ENCODE measurements at regions not wholly inside any gene's neighbourhood (a gene's known extent, or its start where the extent isn't known, plus 50 kb on each side); places are given as distances from the start of the nearest gene placed in this dataset.

DNA sequence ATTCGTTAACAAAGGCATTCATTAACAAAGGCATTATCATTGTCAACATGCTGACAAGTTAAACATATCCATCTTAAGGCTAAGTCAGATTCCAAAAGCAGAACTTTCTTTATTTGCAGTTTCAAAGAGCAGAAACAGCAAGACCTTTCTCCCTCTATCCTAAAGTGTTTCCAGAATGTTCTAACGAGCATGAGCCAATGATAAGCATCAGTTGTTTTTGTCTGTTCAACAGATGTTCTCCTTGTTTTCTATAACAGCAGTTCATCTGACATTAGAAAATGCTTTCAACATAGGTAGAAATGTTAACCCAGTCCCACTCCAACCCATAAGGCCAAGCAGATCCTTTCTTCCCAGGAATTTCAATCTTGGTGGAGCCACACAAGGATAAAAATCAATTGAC is 77.6 kb upstream of the POMGNT2 start:
- no peak for DNase-seq (ENCODE audit: low spot score)
- no peak for ATAC-seq

DNA sequence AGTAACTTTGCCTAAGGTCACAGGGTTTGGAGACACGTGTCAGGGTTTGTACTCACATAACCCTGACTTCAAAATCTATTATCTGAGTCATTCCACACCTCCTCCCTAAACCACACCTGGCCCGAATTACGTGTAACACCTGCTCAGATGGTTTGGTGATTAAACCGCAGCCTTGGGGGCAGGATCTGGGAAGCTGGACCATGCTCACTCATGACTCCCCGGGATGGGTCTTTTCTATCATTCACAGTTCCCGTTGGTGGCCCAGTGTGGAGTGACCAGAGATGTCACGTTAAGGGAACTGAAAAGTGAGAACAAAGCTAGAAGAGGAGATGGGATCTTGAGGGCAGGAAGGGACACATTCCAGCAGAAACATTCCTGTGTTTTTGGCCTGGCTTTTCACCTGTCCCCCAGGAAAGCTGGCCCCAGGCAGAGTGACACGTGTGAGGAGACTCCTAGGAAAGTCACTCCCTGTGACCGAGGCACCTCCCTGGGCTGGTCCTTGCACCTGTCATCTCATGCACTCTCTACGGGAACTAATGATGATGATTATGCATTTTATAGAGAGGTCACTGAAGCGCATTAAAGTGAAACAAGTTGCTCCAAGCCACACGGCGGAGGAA is 75.4 kb upstream of the POMGNT2 start:
- no peak for DNase-seq (ENCODE audit: low spot score)
- ATAC-seq = peak; percentile 6

DNA sequence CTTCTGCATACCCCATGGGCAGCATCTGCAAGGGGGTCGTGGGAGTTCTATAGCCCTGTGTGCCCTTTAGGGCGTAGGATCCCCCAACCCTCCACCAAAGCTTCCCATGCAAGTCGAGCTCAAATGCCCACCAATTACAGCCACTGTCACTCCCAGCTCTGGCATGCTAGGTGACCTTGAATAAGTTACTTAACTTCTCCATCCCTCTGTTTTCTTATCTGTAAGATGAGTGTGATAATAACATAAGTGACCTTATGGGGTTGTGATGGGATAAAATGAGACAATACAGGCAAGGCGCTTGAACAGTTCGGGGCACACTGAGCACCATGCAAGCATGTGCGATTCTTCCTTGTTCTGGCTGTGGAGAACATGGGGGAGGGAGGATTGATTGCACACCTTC is 74.8 kb upstream of the POMGNT2 start:
- DNase-seq (ENCODE audit: low spot score) (no peak), ATAC-seq (no peak)

DNA sequence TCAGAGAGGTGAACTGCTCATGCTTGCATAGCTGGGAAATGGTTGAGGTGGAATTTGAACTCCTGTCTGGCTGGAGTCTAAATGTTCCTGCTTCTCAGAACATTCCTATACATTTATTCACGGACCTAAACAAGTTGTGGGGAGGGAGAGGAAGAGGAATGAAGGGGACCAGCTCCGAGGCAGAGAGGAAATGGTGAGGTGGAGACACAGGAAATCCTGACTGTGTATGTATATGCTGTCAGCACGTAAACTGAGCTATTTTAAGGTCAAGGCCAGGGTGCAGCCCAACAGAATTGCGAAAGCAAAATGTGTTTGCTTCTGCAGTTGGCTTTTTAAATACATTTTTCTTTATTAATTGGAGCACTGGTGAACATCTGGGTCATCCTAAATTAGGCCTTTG is 74.1 kb upstream of the POMGNT2 start:
- DNase-seq (ENCODE audit: low spot score) = no peak
- ATAC-seq = peak; percentile 21

DNA sequence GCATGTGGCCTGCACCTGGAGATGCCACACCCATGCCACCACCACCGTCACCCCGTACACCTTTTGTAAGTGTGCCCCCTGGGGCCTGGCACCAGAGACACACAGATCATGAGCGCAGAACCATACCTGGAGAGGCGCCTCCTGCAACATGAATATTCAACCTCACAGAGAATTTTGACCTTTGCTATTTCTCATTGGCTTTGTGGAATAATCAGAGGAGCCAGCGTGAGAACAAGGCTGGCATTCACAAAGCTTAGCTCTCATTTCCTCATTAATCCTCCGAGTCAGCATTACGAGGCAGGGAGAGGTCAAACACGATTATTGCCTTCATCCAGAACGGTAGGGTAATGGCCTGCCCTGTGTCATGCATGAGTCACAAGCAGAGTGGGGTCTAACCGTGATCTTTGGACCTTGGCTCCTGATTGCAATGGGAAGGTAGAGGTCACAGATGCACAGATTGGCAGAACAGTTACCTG is 73.0 kb upstream of the POMGNT2 start:
- DNase-seq (ENCODE audit: low spot score) = peak; percentile 91
- peak; percentile 79 for ATAC-seq

DNA sequence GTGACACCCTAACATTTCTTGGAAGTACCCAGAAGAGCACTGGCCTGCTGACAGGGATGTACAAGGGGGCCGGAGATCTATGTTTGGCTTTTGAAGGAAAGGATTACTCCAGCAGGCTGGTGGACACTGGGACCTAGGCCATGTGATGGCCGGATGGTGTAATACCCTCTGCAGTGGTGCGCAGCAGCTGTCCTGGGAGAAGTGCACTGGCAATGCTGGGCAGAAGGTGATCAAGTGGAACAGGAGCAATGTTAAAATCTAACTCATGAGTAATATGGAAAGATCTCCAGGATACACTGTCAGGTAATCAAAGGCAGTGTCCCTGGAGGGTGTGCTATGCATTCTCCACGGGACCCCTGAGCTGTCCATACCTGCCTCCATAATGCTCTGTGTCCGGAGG is 71.2 kb upstream of the POMGNT2 start:
- DNase-seq (ENCODE audit: low spot score) (peak; percentile 78), ATAC-seq (peak; percentile 71)

DNA sequence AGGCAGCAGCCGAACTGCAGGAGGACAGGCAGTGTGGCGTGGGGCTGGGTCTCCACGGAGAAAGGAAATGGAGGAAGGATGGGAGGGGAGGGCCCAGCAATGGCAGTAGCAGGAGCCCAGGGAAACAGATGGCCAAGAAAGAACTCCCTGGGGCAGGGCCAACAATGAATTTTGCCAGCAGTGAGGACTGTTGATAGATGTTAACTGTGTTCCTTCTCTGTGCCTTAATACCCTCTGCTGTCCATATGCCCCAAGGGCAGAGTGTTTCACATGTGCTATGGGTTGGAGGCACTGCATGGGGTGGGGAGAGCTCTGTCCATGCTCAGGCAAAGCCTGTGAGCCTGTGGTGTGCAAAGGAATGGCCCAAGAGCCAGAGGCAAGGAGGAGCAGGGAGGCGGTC is 70.8 kb upstream of the POMGNT2 start:
- no peak for DNase-seq (ENCODE audit: low spot score)
- ATAC-seq = peak; percentile 2

DNA sequence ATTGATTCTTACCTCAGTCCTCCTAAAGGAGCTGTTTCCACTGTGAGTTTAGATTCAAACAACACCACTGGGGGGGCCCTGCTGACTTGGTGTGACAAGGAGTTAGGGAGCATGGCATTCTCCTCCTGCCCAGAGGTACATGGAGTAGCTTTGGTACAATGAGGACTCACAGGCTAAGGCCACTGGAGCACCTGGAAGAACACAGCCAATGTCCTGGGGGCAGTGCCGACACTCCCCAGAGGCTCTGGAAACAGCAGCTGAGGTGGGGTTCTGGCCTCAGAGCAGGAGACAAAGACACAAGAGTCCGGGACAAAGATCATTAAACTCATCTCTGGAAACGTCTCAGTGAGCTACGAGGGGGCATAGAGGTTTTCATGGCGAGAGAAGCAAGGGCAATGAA is 69.7 kb upstream of the POMGNT2 start:
- DNase-seq (ENCODE audit: low spot score) (no peak), ATAC-seq (no peak)

DNA sequence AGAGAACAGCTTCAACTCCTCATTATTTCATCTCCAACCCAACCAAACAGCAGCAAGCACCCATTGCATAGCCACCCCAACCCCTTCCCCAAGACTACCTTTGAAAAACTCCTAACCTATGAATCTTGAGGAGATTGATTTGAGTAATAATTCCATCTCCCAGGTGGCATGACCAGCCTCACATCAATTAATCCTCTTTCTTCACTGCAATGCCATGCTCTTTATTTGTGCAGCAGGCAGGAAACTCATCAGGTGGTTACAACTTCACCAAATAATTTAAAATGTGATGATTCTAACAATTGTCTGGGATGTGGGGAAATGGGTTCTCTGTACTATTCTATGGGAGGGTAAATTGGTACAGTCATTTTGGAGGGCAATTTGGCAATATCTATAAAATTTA is 68.1 kb upstream of the POMGNT2 start:
- no peak for ATAC-seq
- no peak for DNase-seq (ENCODE audit: low spot score)

DNA sequence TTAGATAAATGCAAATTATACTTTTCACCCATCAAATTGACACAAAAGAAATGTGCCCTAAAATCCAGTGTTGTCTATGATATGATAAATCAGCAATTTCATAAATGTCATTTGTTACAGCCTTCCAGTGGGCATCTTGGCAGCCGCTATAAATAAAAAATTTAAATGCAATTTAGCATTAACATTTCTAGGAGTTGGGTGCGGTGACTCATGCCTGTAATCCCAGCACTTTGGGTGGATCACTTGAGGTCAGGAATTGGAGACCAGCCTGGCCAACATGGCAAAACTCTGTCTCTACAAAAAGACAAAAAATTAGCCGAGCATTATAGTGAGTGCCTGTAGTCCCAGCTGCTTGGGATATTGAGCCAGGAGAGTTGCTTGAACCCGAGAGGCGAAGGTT is 65.9 kb upstream of the POMGNT2 start:
- no peak for DNase-seq (ENCODE audit: low spot score)
- ATAC-seq = no peak

DNA sequence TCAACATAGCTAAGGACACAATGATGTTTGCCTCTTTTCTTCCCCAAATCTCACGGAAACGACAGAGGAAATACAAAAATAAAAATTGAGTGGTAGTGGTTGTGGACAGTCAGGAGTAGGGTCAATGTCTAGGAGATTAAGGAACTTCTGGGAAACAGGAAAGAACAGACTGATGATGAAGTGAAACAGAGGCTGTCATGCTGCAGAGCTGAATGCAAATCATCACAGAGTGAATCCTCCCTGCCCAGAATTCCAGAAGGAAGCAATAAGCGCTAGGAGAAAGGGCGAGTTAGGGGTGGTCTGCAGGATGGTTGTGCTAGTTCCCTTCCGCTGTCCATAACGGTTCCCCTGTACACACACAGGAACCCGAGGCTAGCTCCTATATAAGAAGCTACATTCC is 64.7 kb upstream of the POMGNT2 start:
- ATAC-seq (no peak), DNase-seq (ENCODE audit: low spot score) (no peak)

DNA sequence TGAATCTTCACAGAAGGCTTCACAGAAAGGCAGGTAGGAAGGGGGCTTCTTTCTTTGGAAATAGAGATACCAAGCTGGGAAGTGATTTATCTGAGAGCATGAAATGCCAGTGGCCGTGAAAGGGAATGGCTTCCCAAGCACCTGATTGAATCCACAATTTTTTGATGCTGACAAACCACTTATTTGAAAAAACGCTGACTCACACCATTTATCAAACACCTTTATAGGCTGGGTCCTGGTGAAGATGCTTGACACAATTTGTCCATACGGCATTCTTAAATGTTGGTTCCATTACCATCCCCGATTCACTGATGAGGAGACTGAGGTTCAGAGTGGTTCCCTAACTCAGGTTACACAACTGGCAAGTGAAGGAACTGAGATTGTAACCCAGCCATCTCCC is 64.1 kb upstream of the POMGNT2 start:
- no peak for ATAC-seq
- DNase-seq (ENCODE audit: low spot score) = no peak

DNA sequence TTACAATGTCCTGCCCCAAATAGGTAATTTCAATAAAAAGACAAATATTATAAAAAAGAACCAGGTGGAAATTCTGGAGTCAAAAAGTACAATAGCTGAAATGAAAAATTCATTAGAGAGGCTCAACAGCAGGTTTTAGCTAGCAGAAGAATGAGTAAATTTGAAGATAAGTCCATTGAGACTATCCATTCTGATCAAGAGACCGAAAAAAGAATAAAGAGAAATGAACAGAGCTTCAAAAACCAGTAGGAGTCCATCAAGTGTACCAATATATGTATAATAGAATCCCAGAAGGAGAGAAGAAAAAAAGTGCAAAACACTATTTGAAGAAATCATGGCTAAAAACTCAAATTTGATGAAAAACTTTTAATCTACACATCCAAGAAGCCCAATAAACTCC is 60.5 kb upstream of the POMGNT2 start:
- ATAC-seq = no peak
- DNase-seq (ENCODE audit: low spot score) = no peak

DNA sequence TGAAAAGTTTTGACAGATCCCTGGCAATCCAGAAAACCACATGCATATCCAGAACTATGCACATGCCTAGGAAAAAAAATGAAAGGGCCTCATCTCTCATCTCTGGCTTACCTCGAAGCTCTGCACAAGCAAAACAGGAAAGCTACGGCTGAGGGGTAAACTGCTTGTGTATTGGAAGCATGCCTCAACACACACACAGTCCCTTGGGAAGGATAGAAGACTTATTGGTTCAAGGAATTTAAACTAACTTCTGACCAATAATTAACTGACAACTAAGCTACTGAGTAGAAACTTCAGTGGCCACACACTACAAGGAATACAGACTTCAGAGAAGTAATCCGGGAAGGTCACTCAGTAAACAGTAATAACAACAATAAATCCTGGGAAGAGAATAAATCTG is 59.9 kb upstream of the POMGNT2 start:
- no peak for DNase-seq (ENCODE audit: low spot score)
- ATAC-seq = no peak

DNA sequence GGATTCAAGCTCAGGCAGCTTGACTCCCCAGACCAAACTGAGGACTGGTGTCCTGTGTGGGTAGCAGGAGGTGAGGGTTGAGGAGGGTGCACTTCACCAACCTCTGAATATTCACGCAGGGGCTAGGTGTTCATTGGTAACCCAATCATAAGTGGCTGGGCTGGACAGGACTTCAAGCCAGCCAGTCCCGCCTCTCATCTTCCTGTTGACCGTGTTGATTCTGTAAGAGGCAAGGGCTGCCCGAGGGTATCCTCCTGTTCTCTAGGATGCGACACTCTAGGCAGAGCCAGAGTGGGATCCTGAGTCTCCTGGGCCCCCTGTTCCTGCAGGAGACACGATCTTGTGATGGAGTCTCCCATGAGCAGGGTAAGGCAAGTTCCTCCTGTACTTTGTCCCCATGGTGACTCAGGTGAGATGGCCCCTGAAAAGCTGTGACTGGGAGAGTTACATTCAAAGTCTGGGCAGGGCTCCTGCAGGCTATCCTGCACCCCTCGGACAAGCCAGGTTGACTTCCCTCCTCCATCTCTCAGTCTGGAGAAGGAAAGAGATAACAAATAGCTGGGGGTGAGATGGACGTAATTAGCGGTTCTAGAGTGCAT is 58.1 kb upstream of the POMGNT2 start:
- no peak for ATAC-seq
- DNase-seq (ENCODE audit: low spot score) = no peak

DNA sequence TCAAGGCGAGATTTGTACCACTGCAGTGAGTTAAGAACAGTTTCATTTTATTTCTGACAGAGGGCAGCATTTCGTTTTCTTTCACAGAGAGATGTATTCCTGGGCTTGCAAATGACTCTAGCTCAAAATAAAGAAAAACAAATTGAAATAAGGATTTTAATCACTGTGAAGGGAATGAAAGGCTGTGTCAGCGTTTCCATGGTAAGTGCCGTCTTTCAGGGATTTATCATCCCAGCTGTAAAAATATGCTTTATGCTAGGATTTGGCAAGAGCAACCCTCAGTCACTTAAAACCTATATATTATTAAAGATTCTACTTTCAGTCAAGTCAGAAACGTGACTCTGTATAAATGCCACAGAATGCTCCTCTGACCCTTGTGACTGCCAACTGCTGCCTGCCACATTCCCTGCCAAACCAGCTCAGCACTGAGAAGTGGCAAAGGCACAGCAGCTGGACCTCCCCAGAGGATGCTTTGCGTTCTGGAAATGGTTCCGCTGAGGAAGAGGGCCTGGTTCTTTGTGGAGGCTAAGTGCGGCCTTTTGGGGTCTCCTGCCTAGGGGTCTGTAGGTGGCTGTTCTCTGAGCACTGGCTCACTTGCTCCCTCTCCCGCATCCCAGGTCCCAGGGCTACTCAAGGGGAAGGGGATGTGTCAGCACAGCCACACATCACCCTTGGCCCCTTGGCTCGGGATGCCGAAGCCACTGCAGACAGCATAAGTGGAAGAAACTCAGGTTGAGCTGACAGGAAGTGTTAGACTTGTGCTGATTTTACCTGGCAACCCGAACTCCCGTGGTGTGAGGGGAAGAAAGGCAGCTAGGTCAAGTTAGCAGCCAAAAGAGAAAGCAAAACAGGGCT is 56.6 kb upstream of the POMGNT2 start:
- ATAC-seq = peak; percentile 86
- no peak for DNase-seq (ENCODE audit: low spot score)

DNA sequence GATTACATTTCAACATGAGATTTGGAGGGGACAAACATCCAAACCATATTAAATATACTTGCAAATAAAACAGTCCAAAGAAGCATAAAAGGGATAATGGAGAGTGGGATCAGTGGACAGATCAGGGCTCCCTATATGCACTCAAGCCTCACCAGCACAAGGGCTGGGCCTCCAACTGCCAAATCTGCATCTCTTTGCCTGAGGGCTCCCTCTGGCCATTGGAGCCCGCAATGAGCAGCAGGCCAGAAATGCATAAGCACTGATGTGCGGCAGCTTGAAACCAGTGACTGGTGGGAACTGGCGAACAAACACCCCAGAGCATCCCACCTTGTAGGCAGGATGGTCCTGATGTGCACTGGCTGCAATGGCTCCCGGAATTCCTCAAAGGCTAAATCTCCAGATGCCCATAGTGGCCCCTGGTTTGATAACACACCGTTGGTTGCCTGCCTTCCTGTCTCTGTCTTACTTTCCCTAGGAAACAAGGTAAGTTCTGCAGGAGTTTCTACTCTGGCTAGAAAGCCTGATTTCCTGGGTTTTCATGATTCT is 55.9 kb upstream of the POMGNT2 start:
- DNase-seq (ENCODE audit: low spot score) (no peak), ATAC-seq (peak; percentile 29)

DNA sequence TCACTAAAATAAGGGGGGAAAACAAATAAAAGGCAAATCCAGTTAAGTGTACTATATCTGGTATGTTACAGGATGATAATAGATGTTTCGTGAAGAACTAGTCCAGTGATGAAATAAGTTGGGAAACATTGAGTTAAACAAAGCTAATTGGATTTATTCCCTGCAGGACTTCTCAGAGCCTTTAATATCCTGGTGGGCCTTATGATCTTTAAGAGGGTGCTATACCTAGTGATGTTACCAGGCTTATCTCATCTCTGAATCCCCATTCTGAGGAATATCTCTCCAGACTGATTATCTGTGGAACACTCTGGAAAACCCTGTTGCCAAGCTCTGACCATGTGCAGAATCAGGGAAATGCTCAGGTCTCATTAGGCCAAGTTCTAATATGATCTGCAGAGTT is 54.8 kb upstream of the POMGNT2 start:
- ATAC-seq (no peak), DNase-seq (ENCODE audit: low spot score) (no peak)

DNA sequence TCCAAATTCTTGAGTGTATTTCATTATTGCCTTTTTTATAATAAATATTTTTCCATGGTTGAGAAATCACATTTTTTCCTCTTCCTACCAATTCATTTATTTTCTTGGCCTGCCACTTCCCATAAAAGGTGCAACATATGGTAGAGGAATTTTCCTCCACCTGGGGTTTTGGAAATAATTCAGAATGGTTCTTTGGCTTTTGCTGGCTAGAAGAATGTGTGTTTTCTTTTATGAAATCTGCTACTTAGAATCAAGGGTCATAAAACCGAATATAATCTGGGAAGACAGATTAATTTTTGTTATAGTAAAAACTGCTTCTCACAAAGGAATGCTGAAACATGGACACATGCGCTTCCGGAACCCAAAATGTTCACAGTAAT is 54.0 kb upstream of the POMGNT2 start:
- DNase-seq (ENCODE audit: low spot score) (no peak), ATAC-seq (no peak)

DNA sequence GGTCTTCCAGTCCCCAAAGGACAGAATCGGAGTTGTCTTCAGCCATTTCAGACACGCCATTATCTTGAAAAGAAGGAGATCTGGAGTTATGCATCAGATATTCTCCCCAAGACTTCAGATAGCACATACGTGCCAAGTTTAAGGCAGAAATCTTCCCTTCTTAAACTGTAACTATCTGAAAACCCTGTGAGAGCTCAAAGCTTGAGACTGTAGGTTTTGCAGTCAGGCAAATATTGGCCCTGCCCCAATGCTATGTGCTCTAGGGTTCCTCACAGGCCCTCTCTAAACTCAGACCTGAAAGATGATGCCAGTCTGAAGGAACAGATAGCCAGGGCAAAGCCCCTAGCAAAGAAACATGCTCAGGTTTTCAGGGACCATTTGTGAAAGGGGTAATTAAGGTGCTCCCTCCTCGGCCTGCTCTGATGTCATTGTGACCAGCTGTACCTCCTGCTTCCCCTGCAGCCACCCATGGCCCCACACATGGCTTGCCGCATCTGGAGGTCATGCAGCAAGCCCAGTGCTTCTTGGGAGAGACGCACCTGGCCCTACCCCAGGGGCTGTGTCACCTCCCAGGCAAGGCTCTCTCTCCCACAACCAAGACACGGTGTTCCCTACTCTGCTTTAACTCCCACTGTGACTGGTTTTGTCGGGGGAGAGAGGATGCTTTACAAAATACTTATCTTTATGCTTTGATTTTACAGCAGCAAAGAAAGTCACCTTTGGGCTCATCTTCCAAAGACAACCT is 53.4 kb upstream of the POMGNT2 start:
- no peak for ATAC-seq
- no peak for DNase-seq (ENCODE audit: low spot score)

DNA sequence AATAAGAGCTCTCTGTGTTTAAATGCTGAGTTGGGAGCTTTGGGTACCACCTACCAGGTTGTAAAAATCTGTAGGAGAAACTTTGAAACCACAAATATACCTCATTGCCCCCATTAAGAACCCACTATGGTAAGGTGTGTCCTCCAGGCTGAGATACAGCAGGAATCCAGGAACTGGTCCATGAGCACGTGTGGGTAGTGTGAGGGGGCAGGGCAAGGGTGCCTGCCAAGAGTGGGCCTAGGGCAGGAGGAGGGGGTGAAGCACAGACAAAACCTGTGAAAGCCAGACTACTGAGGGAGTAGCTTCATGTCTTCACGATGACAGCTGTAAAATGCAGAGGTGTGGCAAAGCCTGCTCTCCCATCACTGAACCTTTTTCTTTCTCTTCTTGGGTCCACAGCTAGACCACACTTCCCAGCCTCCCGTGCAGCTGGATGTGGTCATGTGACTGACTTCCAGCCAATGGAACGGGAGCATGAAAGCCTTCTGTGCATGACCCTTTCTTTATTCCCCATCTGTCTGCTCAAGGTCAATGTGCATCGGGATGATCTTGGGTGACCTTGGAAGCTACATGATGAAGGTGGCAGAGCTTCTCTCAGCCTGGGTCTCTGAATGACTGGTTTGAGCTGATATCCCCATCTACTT is 51.1 kb upstream of the POMGNT2 start:
- DNase-seq (ENCODE audit: low spot score) (no peak), ATAC-seq (no peak)
